Activated CD4-positive, alpha-beta T cell treated with anti-CD3 and anti-CD28 coated beads, Interleukin-2, amount 10 ng/mL, durations not matched to agents 7 days and 5 days (primary cell): ENCODE measurements at regions not wholly inside any gene's neighbourhood (a gene's known extent, or its start where the extent isn't known, plus 50 kb on each side); places are given as distances from the start of the nearest gene placed in this dataset.
"Not testable (repeated sequence)": the region's sequence is repeated elsewhere in the genome, so short reads cannot be mapped to it uniquely, and the experiment has no call there.

Experiments
- CTCF ChIA-PET: fragments of 350-600 bp; sonication (Branson Sonifier 250); formaldehyde crosslinking; loops from one replicate; lab custom pipeline; 2021; ENCODE audit warnings: antibody characterized with exemption; lab: Charles Lee
- POLR2A ChIA-PET: fragments of 350-600 bp; sonication (Branson Sonifier 250); formaldehyde crosslinking; loops from one replicate; lab custom pipeline; 2021; ENCODE audit warnings: antibody characterized with exemption; lab: Charles Lee
- DNase-seq: peaks from one replicate; pipeline ENCODE4 v3.0.0-alpha.2; 2020
- H3K27ac Mint-ChIP-seq: one replicate; pipeline ENCODE4 v1.8.0; 2021; ENCODE audit warnings: mild to moderate bottlenecking, moderate library complexity, mixed read lengths
- H3K27me3 Mint-ChIP-seq: one replicate; pipeline ENCODE4 v1.8.0; 2021; ENCODE audit warnings: mixed read lengths
- H3K36me3 Mint-ChIP-seq: one replicate; pipeline ENCODE4 v1.8.0; 2021; ENCODE audit warnings: low read depth, mixed read lengths
- H3K4me1 Mint-ChIP-seq: one replicate; pipeline ENCODE4 v1.8.0; 2021; ENCODE audit warnings: mixed read lengths
- H3K4me3 Mint-ChIP-seq: one replicate; pipeline ENCODE4 v1.8.0; 2021; ENCODE audit warnings: mild to moderate bottlenecking, moderate library complexity, mixed read lengths
- H3K9me3 Mint-ChIP-seq: one replicate; pipeline ENCODE4 v1.8.0; 2021; ENCODE audit warnings: mixed read lengths

GRCh38 chr6:73943411-73943810, 247.4 kb downstream of the CD109 start:
- Mint-ChIP-seq H3K4me1 (peaks cover 10% of the 10 kb centered on the region), H3K9me3 (peaks cover 10% of the 10 kb centered on the region), H3K27ac (no peak overlapping the region), H3K4me3 (no peak overlapping the region), H3K27me3 (peaks cover 12% of the 10 kb centered on the region), H3K36me3 (no peaks in the 10 kb centered on the region)
- ChIA-PET POLR2A (no interaction called here), CTCF (no interaction called here)
- DNase-seq: no peak

GRCh38 chr6:73942592-73943186, 246.7 kb downstream of the CD109 start:
- POLR2A ChIA-PET: no interaction called here
- peaks cover 4% of the 10 kb centered on the region for H3K4me1 Mint-ChIP-seq
- H3K27ac Mint-ChIP-seq: no peak overlapping the region
- no peaks in the 10 kb centered on the region for H3K36me3 Mint-ChIP-seq
- H3K4me3 Mint-ChIP-seq: no peak overlapping the region
- peaks cover 3% of the 10 kb centered on the region for H3K9me3 Mint-ChIP-seq
- peaks cover 12% of the 10 kb centered on the region for H3K27me3 Mint-ChIP-seq
- DNase-seq: no peak
- CTCF ChIA-PET: interaction anchor here (0.7 kb wide), 1 partner anchor 46 kb away, joined by 3 read pairs; no protein-coding TSS in a partner anchor

GRCh38 chr6:73941892-73942291, 245.9 kb downstream of the CD109 start:
- ChIA-PET POLR2A (no interaction called here), CTCF (no interaction called here)
- peaks cover 12% of the 10 kb centered on the region for H3K27me3 Mint-ChIP-seq
- no peak overlapping the region for H3K4me3 Mint-ChIP-seq
- no peaks in the 10 kb centered on the region for H3K36me3 Mint-ChIP-seq
- H3K9me3 Mint-ChIP-seq: no peaks in the 10 kb centered on the region
- no peak overlapping the region for H3K27ac Mint-ChIP-seq
- DNase-seq: no peak
- no peaks in the 10 kb centered on the region for H3K4me1 Mint-ChIP-seq

DNA sequence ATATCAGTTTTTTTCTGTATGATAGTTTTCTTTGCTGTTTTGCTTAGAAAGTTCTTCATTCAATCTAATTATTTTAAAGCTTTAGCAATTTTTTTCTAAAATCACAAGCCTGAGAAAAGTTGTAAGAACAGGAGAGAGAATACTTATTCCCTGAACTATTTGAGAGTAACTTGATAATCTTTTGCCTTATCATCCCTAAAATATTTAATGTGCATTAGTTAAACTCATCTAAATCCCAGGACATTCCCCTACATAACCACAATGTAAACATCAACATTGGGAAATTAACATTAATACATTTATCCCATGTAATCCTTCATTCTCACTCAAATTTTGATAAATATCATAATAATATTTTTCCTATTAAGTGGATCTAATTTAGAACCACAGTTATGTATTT, 241.8 kb downstream of the CD109 start:
- H3K27ac Mint-ChIP-seq: no peak overlapping the region
- no peak overlapping the region for H3K4me3 Mint-ChIP-seq
- no peaks in the 10 kb centered on the region for H3K9me3 Mint-ChIP-seq
- no peaks in the 10 kb centered on the region for H3K36me3 Mint-ChIP-seq
- H3K27me3 Mint-ChIP-seq: no peaks in the 10 kb centered on the region
- ChIA-PET CTCF (no interaction called here), POLR2A (interaction anchor here (0.6 kb wide), 1 partner anchor 201 kb away, joined by 3 read pairs; no protein-coding TSS in a partner anchor)
- no peak for DNase-seq
- no peaks in the 10 kb centered on the region for H3K4me1 Mint-ChIP-seq

DNA sequence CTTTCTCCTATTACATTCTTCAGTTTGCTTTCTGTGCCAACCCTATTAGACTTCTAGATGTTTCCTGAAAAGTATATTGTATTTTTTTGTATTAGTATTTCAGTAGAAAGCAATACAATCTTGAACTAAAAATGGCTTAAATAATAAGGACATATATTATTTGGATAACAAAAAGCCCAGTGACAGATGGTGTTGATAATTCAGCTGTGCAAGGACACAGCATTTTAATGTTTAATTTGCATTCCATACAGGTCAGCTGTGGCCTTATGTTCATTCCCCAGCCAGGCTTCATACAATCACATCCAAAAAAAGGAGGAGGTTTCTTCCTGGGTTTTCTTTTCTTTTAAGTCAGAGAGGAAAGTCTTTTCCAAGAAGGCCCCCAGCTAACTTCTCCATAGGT, 236.9 kb downstream of the CD109 start:
- H3K4me1 Mint-ChIP-seq: no peaks in the 10 kb centered on the region
- ChIA-PET CTCF (no interaction called here), POLR2A (no interaction called here)
- DNase-seq: no peak
- no peaks in the 10 kb centered on the region for H3K36me3 Mint-ChIP-seq
- no peaks in the 10 kb centered on the region for H3K27me3 Mint-ChIP-seq
- peaks cover 2% of the 10 kb centered on the region for H3K9me3 Mint-ChIP-seq
- no peak overlapping the region for H3K4me3 Mint-ChIP-seq
- H3K27ac Mint-ChIP-seq: no peak overlapping the region

DNA sequence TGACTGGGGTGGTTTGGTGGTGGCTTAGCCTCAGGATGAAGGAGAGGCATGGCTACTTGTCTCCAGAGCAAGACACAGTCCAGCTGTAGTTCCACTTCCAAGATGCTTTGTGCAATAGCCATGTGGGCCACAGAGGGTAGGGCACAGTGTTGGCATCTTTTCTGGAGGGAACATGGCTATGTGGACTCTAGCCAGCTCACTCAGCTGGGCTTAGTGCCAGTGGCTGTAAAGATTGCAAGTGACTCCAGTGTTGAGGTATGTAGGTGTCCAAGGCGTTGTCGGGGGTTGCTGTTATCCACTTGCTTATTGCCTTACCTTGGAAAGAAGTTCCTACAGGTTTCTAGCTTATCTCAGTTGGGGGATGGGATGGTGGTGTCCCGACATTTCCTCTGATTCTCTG, 233.4 kb downstream of the CD109 start:
- ChIA-PET CTCF (interaction anchor here (0.6 kb wide), 1 partner anchor 152 kb away, joined by 3 read pairs; no protein-coding TSS in a partner anchor), POLR2A (no interaction called here)
- no peak for DNase-seq
- no peak overlapping the region for H3K27ac Mint-ChIP-seq
- no peaks in the 10 kb centered on the region for H3K36me3 Mint-ChIP-seq
- H3K4me1 Mint-ChIP-seq: no peaks in the 10 kb centered on the region
- no peaks in the 10 kb centered on the region for H3K27me3 Mint-ChIP-seq
- no peak overlapping the region for H3K4me3 Mint-ChIP-seq
- H3K9me3 Mint-ChIP-seq: peaks cover 2% of the 10 kb centered on the region

GRCh38 chr6:73927421-73927820, 231.4 kb downstream of the CD109 start:
- ChIA-PET CTCF (no interaction called here), POLR2A (no interaction called here)
- H3K36me3 Mint-ChIP-seq: no peaks in the 10 kb centered on the region
- H3K9me3 Mint-ChIP-seq: peaks cover 2% of the 10 kb centered on the region
- H3K4me1 Mint-ChIP-seq: no peaks in the 10 kb centered on the region
- no peaks in the 10 kb centered on the region for H3K27me3 Mint-ChIP-seq
- H3K27ac Mint-ChIP-seq: no peak overlapping the region
- no peak overlapping the region for H3K4me3 Mint-ChIP-seq
- no peak for DNase-seq

GRCh38 chr6:73925703-73926102, 229.7 kb downstream of the CD109 start:
- H3K4me3 Mint-ChIP-seq, POLR2A ChIA-PET: not testable (repeated sequence)
- CTCF ChIA-PET: interaction anchor here (0.6 kb wide), 1 partner anchor 1545 kb away, joined by 5 read pairs; no protein-coding TSS in a partner anchor

DNA sequence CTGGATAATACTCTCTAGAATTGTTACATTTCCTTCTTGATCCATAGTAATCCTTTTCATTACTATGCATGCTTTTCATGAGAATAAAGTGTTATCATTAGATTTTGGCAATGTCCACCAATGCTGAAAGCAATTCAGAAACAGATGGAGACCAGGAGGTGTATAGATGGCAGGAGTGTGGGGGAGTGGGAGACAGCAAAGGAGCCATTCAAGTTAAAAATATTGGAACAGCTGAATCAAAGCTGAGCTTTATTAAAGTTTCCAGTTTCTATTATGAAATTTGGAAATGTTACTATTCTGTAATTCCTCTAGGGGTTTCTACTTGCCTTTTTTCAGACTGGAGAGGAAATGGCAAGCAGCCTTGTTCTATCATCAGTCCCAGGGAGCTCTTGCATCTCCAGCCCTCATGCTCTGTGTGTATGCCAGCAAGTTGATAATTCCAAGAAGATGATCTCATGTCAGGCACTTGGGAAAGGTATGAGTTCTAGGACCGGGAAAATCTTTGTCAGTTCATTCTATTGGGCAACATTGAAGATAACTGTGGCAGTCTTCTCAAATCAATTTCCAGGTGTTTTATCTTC, 228.0 kb downstream of the CD109 start:
- CTCF ChIA-PET: no interaction called here

More at GRCh38 chr6:73925703-73926102, 229.7 kb downstream of the CD109 start:
- not testable (repeated sequence) for H3K4me1 Mint-ChIP-seq, H3K27ac Mint-ChIP-seq, H3K36me3 Mint-ChIP-seq, H3K27me3 Mint-ChIP-seq, DNase-seq, H3K9me3 Mint-ChIP-seq

GRCh38 chr6:73903155-73903554, 207.2 kb downstream of the CD109 start:
- H3K9me3 Mint-ChIP-seq: peaks cover 15% of the 10 kb centered on the region
- peaks cover 3% of the 10 kb centered on the region for H3K27me3 Mint-ChIP-seq
- DNase-seq: no peak
- CTCF ChIA-PET: no interaction called here
- no peak overlapping the region for H3K4me3 Mint-ChIP-seq
- H3K27ac Mint-ChIP-seq: no peak overlapping the region
- POLR2A ChIA-PET: no interaction called here
- H3K4me1 Mint-ChIP-seq: no peaks in the 10 kb centered on the region
- H3K36me3 Mint-ChIP-seq: peaks cover 2% of the 10 kb centered on the region

More for the DNA sequence above, 228.0 kb downstream of the CD109 start:
- Mint-ChIP-seq H3K27ac (no peak overlapping the region), H3K9me3 (no peaks in the 10 kb centered on the region), H3K36me3 (no peaks in the 10 kb centered on the region), H3K4me3 (no peak overlapping the region), H3K4me1 (no peaks in the 10 kb centered on the region), H3K27me3 (no peaks in the 10 kb centered on the region)
- no peak for DNase-seq
- POLR2A ChIA-PET: no interaction called here

DNA sequence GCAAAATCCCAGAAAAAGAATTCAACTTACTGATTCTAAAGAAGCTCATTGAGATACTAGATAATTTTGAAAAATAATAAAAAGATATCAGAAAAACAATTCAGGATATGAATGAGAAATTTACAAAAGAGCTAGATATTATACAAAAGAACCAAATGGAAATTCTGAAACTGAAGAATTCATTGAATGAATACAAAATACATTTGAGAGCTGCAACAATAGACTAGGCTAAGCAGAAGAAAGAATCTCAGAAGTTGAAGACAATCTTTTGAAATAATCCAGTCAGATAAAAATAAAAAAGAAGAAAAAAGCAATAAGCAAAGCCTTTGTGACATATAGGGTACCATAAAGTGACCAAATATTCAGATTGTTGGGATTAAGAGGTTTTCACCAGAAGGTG, 206.0 kb downstream of the CD109 start:
- DNase-seq: no peak
- H3K4me3 Mint-ChIP-seq: no peak overlapping the region
- CTCF ChIA-PET: interaction anchor here (0.6 kb wide), 2 partner anchors 79 to 291 kb away, joined by 3 read pairs; no protein-coding TSS in a partner anchor
- no peak overlapping the region for H3K27ac Mint-ChIP-seq
- peaks cover 2% of the 10 kb centered on the region for H3K36me3 Mint-ChIP-seq
- H3K27me3 Mint-ChIP-seq: peaks cover 3% of the 10 kb centered on the region
- H3K4me1 Mint-ChIP-seq: no peaks in the 10 kb centered on the region
- peaks cover 15% of the 10 kb centered on the region for H3K9me3 Mint-ChIP-seq
- POLR2A ChIA-PET: no interaction called here

DNA sequence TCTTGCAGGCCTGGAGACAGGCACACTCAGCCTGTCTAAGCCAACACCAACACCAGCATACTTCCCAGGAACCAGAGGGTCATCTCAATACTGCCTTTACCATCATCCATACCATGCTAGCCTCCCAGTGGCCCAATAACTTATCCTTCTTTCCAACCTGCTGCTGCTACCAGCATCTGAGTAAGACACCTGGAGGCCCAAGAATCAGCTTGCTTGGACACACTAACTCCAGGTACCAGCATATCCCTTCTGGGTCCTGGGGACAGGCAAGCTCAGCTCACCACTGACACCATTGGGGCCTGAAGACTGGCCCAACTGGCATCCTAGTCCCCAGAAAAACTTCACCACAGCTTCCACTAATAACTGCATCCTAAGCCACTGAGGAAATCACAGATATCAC, 205.3 kb downstream of the CD109 start:
- no peak for DNase-seq
- peaks cover 3% of the 10 kb centered on the region for H3K27me3 Mint-ChIP-seq
- H3K36me3 Mint-ChIP-seq: peaks cover 2% of the 10 kb centered on the region
- H3K4me3 Mint-ChIP-seq: no peak overlapping the region
- POLR2A ChIA-PET: no interaction called here
- CTCF ChIA-PET: interaction anchor here (0.6 kb wide), 1 partner anchor 79 kb away, joined by 3 read pairs; no protein-coding TSS in a partner anchor
- H3K4me1 Mint-ChIP-seq: no peaks in the 10 kb centered on the region
- H3K9me3 Mint-ChIP-seq: peaks cover 15% of the 10 kb centered on the region
- H3K27ac Mint-ChIP-seq: no peak overlapping the region

GRCh38 chr6:73898599-73898998, 202.6 kb downstream of the CD109 start:
- Mint-ChIP-seq H3K27ac (no peak overlapping the region), H3K27me3 (peaks cover 7% of the 10 kb centered on the region), H3K4me1 (no peaks in the 10 kb centered on the region), H3K36me3 (peaks cover 2% of the 10 kb centered on the region), H3K4me3 (no peak overlapping the region), H3K9me3 (peaks cover 15% of the 10 kb centered on the region)
- ChIA-PET CTCF (no interaction called here), POLR2A (no interaction called here)
- DNase-seq: no peak
